Posterior cingulate gyrus (tissue), 11 donors: ENCODE measurements at regions not wholly inside any gene's neighbourhood (a gene's known extent, or its start where the extent isn't known, plus 50 kb on each side); places are given as distances from the start of the nearest gene placed in this dataset.
"Not testable (repeated sequence)": the region's sequence is repeated elsewhere in the genome, so short reads cannot be mapped to it uniquely, and the experiment has no call there.

ENCODE experiments used
- DNase-seq, 10 donors: peaks; one replicate each; pipeline versions ENCODE4 v3.0.0 to v3.0.0-alpha.2; 2020 to 2021; ENCODE audit warnings: mixed read lengths in 3 of 10
- intact Hi-C: fragments of 100-400 bp; cut with DNase I; formaldehyde crosslinking; loops from one replicate; pipeline ENCODE4 v1.15.1; 2023

GRCh38 chr3:3902161-3902560 lies 102.9 kb downstream of the LRRN1 start:
- no peak for DNase-seq
- intact Hi-C loops, result no loop called here

- no peak for DNase-seq
- intact Hi-C loops, result no loop called here
Observed at GRCh38 chr3:3906171-3906570, 106.9 kb downstream of the LRRN1 start.

- DNase-seq, result no peak
- intact Hi-C loops, result no loop called here
Observed at GRCh38 chr3:3907023-3907422, 107.8 kb downstream of the LRRN1 start.

- intact Hi-C loops, result no loop called here
- no peak for DNase-seq
Observed at GRCh38 chr3:3918763-3919162, 119.5 kb downstream of the LRRN1 start.

GRCh38 chr3:3919316-3919715 lies 120.1 kb downstream of the LRRN1 start:
- intact Hi-C loops, result no loop called here
- no peak for DNase-seq

GRCh38 chr3:3923619-3924018 lies 124.4 kb downstream of the LRRN1 start:
- intact Hi-C loops, result no loop called here

GRCh38 chr3:3927198-3927597 lies 128.0 kb downstream of the LRRN1 start:
- intact Hi-C loops, result no loop called here

More at GRCh38 chr3:3923619-3924018, 124.4 kb downstream of the LRRN1 start:
- DNase-seq, result no peak

GRCh38 chr3:3927965-3928364 lies 128.7 kb downstream of the LRRN1 start:
- no peak for DNase-seq
- intact Hi-C loops, result no loop called here

More at GRCh38 chr3:3927198-3927597, 128.0 kb downstream of the LRRN1 start:
- DNase-seq, result no peak

GRCh38 chr3:3941380-3941779 lies 142.1 kb downstream of the LRRN1 start:
- peak in 1 of 10 donors; percentile 56 for DNase-seq
- intact Hi-C loops, result not testable (repeated sequence)

GRCh38 chr3:3951071-3951470 lies 151.8 kb downstream of the LRRN1 start:
- intact Hi-C loops, result no loop called here
- no peak for DNase-seq

GRCh38 chr3:3951501-3951900 lies 152.3 kb downstream of the LRRN1 start:
- intact Hi-C loops, result no loop called here
- no peak for DNase-seq

GRCh38 chr3:3962867-3963266 lies 163.6 kb downstream of the LRRN1 start:
- intact Hi-C loops, DNase-seq: not testable (repeated sequence)

GRCh38 chr3:3984053-3984452 lies 184.8 kb downstream of the LRRN1 start:
- no peak for DNase-seq
- intact Hi-C loops, result no loop called here

- intact Hi-C loops, result no loop called here
- DNase-seq, result no peak
Observed at GRCh38 chr3:3991598-3991997, 192.4 kb downstream of the LRRN1 start.

- intact Hi-C loops, result no loop called here
- no peak for DNase-seq
Observed at GRCh38 chr3:3992312-3992874, 193.2 kb downstream of the LRRN1 start.

GRCh38 chr3:3998140-3998922 lies 199.1 kb downstream of the LRRN1 start:
- DNase-seq, result no peak
- intact Hi-C loops, result loop anchor here (5.0 kb wide), 1 partner anchor 796 kb away; no protein-coding TSS in a partner anchor

GRCh38 chr3:3999340-3999739 lies 200.1 kb downstream of the LRRN1 start:
- not testable (repeated sequence) for DNase-seq
- intact Hi-C loops, result loop anchor here (5.0 kb wide), 1 partner anchor 797 kb away; no protein-coding TSS in a partner anchor

- no peak for DNase-seq
- intact Hi-C loops, result no loop called here
Observed at GRCh38 chr3:4001976-4002375, 202.7 kb downstream of the LRRN1 start.

- DNase-seq, result no peak
- intact Hi-C loops, result no loop called here
Observed at GRCh38 chr3:4006288-4006687, 207.1 kb downstream of the LRRN1 start.

- intact Hi-C loops, result no loop called here
Observed at GRCh38 chr3:4008205-4008604, 209.0 kb downstream of the LRRN1 start.

GRCh38 chr3:4011166-4011565 lies 211.9 kb downstream of the LRRN1 start:
- no peak for DNase-seq
- intact Hi-C loops, result no loop called here

More at GRCh38 chr3:4008205-4008604, 209.0 kb downstream of the LRRN1 start:
- no peak for DNase-seq

GRCh38 chr3:4015426-4015825 lies 216.2 kb downstream of the LRRN1 start:
- no peak for DNase-seq
- intact Hi-C loops, result no loop called here
